HAP-1 (cell line): ENCODE measurements at regions not wholly inside any gene's neighbourhood (a gene's known extent, or its start where the extent isn't known, plus 50 kb on each side); places are given as distances from the start of the nearest gene placed in this dataset.
"Not testable (repeated sequence)": the region's sequence is repeated elsewhere in the genome, so short reads cannot be mapped to it uniquely, and the experiment has no call there.

ENCODE experiments used
- DNase-seq, 2 experiments: peaks; one replicate each; pipeline ENCODE4 v3.0.0-alpha.2; 2016 to 2020; ENCODE audit warnings: low spot score in 2 of 2
- H3K27me3 ChIP-seq: fragments of 250-450 bp; sonication (Bioruptor Pico); 2 replicates; pipeline ENCODE4 v1.5.1; 2020; ENCODE audit warnings: low read depth, mild to moderate bottlenecking, moderate library complexity
- H3K36me3 ChIP-seq: fragments of 250-450 bp; sonication (Bioruptor Pico); replicated peaks from 2 replicates; pipeline ENCODE4 v1.5.1; 2020; ENCODE audit warnings: mild to moderate bottlenecking
- H3K4me1 ChIP-seq: fragments of 250-450 bp; sonication (Bioruptor Pico); 2 replicates; pipeline ENCODE4 v1.5.1; 2020; ENCODE audit warnings: mild to moderate bottlenecking
- H3K4me3 ChIP-seq: fragments of 250-450 bp; sonication (Bioruptor Pico); 2 replicates; pipeline ENCODE4 v1.5.1; 2020; ENCODE audit warnings: mild to moderate bottlenecking, moderate library complexity
- H3K9me3 ChIP-seq: fragments of 250-450 bp; sonication (Bioruptor Pico); 2 replicates; pipeline ENCODE4 v1.5.1; 2020; ENCODE audit warnings: mild to moderate bottlenecking, moderate library complexity
- in situ Hi-C: fragments of 300-500 bp; cut with MboI; formaldehyde crosslinking; loops from 3 replicates; pipeline ENCODE4 v1.14.3; 2020; ENCODE audit warnings: low sequenced_read_pairs, inconsistent platforms, mixed read lengths

GRCh38 chr21:8997011-8997440 is 1524.4 kb upstream of the TPTE start:
- H3K4me1 ChIP-seq: no peaks in the 10 kb centered on the region; the same call in 1 of the 2 replicates
- no peak for DNase-seq
- peaks cover 28% of the 10 kb centered on the region for H3K9me3 ChIP-seq
- no peaks in the 10 kb centered on the region for H3K27me3 ChIP-seq
- in situ Hi-C loops: no loop called here
- H3K36me3 ChIP-seq: no peaks in the 10 kb centered on the region
- no peak overlapping the region for H3K4me3 ChIP-seq

DNA sequence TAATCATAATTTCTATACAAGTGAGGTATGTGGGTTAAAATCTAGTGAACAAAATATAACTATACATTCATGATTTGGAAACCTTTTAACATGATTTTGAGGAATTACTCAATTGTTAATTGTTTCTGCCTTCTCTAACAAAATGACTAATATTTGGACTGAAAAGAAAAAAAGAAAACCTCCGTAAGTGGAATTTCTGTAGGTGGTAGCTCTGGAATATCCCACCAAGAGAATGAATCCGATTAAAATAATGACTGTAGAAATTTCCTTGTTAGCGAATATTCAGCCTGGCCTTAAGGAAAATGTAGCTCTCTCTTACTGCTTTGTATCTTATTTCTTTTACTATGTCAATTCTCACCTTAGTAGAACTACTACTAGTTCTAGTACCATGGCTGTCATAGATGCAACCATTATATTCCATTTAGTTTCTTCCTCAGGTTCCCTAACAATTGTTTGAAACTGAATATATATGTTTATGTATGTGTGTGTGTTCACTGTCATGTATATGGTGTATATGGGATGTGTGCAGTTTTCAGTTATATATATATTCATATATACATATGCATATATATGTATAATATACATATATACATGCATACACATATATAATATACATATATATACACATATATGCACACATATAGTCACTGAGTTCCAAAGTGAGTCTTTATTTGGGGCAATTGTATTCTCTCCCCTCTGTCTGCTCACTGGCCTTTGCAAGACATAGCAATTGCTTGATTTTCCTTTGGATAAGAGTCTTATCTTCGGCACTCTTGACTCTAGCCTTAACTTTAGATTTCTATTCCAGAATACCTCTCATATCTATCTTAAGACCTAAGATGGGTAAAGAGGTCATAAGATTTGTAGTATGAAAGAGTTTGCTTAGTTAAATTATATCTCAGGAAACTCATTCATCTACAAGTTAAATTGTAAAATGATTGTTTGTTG is 1523.7 kb upstream of the TPTE start:
- H3K4me3 ChIP-seq, H3K4me1 ChIP-seq, in situ Hi-C loops, H3K36me3 ChIP-seq, DNase-seq, H3K27me3 ChIP-seq: not testable (repeated sequence)
- H3K9me3 ChIP-seq: peaks cover 30% of the 10 kb centered on the region

- H3K36me3 ChIP-seq, in situ Hi-C loops, H3K27me3 ChIP-seq, H3K4me1 ChIP-seq, H3K4me3 ChIP-seq, DNase-seq: not testable (repeated sequence)
- peaks cover 30% of the 10 kb centered on the region for H3K9me3 ChIP-seq
Observed at GRCh38 chr21:8998480-8998879, 1522.9 kb upstream of the TPTE start.

DNA sequence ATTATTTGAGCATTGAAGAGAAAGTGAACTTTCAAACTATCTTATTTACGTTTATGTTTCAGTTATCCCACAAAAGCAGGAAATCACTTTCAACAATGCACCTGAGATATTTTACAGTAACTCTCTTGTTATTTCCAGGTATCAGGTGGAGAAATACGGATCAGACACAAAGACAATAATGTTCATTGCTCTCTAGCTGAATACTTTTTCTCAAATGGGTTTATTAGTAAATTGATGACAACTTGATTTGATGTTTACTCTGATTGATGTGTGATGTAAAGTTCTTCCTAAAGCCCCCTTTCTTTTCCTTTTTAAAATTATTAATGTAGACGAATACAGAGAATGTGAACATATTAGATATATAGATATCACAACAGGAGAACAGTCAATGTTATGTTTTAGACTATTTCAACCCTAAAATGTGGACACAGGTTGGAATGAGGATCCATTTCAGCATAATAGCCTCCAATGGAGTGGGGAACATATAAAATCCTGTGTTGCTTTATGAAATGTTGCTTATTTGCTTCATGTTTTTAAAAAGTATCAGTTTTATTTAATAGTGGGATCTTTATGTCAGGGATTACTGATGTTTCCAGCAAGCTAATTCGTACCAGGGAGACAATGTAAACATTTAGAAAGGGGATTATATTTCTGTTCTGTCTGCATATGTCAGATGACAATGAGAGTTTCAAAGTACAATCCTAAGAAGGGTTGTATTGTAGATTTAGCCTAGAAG is 1522.3 kb upstream of the TPTE start:
- DNase-seq: no peak

DNA sequence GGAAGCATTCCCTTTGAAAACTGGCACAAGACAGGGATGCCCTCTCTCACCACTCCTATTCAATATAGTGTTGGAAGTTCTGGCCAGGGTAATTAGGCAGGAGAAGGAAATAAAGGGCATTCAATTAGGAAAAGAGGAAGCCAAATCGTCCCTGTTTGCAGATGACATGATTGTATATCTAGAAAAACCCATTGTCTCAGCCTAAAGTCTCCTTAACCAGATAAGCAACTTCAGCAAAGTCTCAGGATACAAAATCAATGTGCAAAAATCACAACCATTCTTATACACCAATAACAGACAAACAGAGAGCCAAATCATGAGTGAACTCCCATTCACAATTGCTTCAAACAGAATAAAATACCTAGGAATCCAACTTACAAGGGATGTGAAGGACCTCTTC is 1521.3 kb upstream of the TPTE start:
- DNase-seq, in situ Hi-C loops: not testable (repeated sequence)
- H3K9me3 ChIP-seq: peaks cover 21% of the 10 kb centered on the region

More for the DNA sequence above, 1522.3 kb upstream of the TPTE start:
- H3K4me1 ChIP-seq: no peaks in the 10 kb centered on the region; the same call in 1 of the 2 replicates
- in situ Hi-C loops: no loop called here
- H3K9me3 ChIP-seq: peaks cover 28% of the 10 kb centered on the region
- no peak overlapping the region for H3K4me3 ChIP-seq
- no peaks in the 10 kb centered on the region for H3K27me3 ChIP-seq
- H3K36me3 ChIP-seq: no peaks in the 10 kb centered on the region

DNA sequence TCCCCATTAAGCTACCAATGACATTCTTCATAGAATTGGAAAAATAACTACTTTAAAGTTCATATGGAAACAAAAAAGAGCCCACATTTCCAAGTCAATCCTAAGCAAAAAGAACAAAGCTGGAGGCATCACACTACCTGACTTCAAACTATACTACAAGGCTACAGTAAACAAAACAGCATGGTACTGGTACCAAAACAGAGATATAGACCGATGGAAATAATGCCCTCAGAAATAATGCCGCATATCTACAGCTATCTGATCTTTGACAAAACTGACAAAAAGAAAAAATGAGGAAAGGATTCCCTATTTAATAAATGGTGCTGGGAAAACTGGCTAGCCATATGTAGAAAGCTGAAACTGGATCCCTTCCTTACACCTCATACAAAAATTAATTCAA is 1520.7 kb upstream of the TPTE start:
- H3K4me1 ChIP-seq, H3K4me3 ChIP-seq, in situ Hi-C loops, H3K36me3 ChIP-seq, DNase-seq, H3K27me3 ChIP-seq: not testable (repeated sequence)
- peaks cover 20% of the 10 kb centered on the region for H3K9me3 ChIP-seq

More for the DNA sequence above, 1521.3 kb upstream of the TPTE start:
- H3K27me3 ChIP-seq, H3K36me3 ChIP-seq, H3K4me1 ChIP-seq, H3K4me3 ChIP-seq: not testable (repeated sequence)

- DNase-seq, H3K36me3 ChIP-seq, H3K4me3 ChIP-seq, H3K27me3 ChIP-seq, in situ Hi-C loops, H3K4me1 ChIP-seq: not testable (repeated sequence)
- peaks cover 17% of the 10 kb centered on the region for H3K9me3 ChIP-seq
Observed at GRCh38 chr21:9001890-9002663, 1519.3 kb upstream of the TPTE start.

DNA sequence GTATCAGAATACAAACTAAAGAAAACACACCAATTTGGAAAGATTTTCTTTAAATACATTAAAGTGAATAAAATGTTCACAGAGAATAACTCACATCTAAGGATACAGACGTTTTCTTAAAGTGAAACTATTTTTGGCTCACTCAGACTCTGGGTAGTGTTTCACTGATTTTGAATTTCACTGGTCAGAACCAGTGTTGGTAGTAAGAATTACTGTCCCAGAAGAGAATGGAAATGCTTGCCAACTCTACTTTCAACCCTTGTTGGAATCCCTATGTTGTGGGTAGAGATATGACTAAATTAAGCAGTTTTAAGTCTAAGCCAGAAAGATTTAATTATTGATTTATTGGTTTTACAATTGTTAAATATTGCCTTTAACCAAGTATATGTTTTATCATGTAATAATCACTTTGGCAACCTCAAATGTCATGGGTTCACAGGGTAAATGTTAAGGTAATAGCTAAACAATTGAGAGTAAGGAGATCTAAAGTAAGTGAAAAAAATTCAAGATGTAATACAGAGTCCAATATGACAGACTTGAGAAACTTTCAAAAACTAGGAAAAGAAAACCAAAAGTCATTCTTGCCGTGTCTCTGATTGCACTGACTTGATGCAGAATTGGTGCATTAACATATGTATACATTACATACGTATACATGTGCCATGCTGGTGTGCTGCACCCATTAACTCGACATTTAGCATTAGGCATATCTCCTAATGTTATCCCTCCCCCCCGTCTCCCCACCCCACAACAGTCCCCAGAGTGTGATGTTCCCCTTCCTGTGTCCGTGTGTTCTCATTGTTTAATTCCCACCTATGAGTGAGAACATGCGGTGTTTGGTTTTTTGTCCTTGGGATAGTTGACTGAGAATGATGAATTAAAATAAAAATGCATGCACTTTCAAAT is 1517.2 kb upstream of the TPTE start:
- H3K4me1 ChIP-seq, H3K36me3 ChIP-seq, DNase-seq, H3K4me3 ChIP-seq, in situ Hi-C loops, H3K27me3 ChIP-seq: not testable (repeated sequence)
- H3K9me3 ChIP-seq: peaks cover 25% of the 10 kb centered on the region

DNA sequence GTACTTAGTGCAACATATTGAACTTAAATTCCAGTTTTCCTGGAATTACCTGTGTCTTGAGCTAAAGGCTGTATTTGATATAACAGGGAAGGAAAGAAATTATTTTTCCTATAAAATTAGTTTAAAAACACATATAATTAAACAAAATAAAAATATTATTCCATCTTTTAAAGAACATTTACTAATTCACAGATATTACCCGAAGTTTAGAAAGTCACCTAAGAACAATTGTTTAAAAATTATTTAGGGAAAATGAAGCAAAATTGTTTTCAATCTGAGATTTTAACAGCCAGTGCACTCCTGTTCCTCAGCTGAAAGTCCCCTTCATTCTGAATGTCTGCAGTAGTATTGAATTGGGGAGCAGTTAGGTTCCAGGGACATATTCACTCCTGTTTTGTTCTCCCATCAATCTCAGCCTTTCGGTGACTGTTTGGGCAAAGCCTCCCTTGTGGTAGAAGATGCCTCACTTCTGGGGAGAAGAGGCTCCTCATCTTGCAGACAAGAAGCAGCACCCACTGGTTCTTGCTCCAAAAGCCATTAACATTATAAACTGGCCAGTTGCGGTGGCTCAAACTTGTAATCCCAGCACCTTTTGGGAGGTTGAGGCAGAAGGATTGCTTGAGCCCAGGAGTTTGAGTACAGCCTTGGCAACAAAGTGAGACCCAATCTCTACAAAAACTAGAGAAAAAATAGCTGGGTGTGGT is 1516.4 kb upstream of the TPTE start:
- H3K4me1 ChIP-seq, H3K4me3 ChIP-seq, DNase-seq, in situ Hi-C loops, H3K27me3 ChIP-seq, H3K36me3 ChIP-seq: not testable (repeated sequence)
- H3K9me3 ChIP-seq: peaks cover 28% of the 10 kb centered on the region

- H3K27me3 ChIP-seq, H3K4me1 ChIP-seq, H3K36me3 ChIP-seq, in situ Hi-C loops, DNase-seq, H3K4me3 ChIP-seq: not testable (repeated sequence)
- H3K9me3 ChIP-seq: peaks cover 29% of the 10 kb centered on the region
Observed at GRCh38 chr21:9005671-9006070, 1515.7 kb upstream of the TPTE start.

DNA sequence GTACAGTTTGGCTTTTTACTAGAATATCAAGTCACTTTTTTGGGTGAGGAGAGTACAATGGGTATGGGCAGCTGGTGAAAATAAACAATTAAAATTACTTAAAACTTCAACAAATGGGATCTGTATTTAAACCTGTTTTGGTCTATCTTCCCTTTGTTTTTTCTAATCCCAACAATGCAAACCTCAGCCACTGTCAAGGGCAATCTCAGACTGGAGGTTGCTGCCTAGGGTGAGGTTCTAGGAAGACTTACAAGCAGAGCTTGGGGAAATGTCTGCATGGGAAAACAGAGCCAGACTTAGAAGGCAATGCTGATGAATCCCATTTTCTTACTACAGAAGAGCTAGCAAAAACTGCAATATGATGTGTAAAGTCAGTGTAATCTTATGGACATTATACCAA is 1515.3 kb upstream of the TPTE start:
- H3K36me3 ChIP-seq, DNase-seq, H3K4me1 ChIP-seq, in situ Hi-C loops, H3K27me3 ChIP-seq, H3K4me3 ChIP-seq: not testable (repeated sequence)
- peaks cover 28% of the 10 kb centered on the region for H3K9me3 ChIP-seq

DNA sequence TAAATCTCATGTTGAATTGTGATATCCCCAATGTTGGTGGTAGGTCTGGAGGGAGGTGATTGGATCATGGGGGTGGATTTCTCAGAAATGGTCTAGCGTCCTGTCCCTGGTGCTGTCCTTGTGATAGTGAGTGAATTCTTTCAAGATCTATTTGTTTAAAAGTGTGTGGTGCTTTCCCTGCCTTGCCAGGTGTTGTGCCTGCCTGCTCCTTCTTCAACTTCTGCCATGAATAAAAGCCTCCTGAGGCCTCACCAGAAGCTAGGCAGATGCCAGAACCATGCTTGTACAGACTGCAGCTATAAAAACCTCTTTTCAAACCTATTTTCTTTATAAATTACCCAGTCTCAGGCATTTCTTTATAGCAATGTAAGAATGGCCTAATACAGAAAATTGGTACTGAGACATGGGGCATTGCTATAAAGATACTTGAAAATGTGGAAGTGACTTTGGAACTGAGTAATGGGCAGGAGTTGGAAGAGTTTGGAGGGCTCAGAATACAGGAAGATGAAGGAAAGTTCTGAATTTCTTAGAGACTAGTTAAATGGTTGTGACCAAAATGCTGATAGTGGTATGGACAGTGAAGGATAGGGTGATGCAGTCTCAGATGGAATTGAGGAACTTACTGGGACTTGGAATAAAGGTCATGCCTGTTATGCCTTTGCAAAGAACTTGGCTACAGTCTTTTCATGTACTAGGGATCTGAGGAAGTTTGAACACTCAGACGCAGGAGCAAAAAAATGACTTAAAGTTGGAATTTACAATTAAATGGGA is 1514.6 kb upstream of the TPTE start:
- DNase-seq, in situ Hi-C loops, H3K36me3 ChIP-seq, H3K27me3 ChIP-seq, H3K4me3 ChIP-seq, H3K4me1 ChIP-seq: not testable (repeated sequence)
- H3K9me3 ChIP-seq: peaks cover 29% of the 10 kb centered on the region
